ENCODE measurements at regions not wholly inside any gene's neighbourhood (a gene's known extent, or its start where the extent isn't known, plus 50 kb on each side); places are given as distances from the start of the nearest gene placed in this dataset.
A peak's percentile ranks its signal among the peaks of the same experiment; 100 is the strongest.

DNA sequence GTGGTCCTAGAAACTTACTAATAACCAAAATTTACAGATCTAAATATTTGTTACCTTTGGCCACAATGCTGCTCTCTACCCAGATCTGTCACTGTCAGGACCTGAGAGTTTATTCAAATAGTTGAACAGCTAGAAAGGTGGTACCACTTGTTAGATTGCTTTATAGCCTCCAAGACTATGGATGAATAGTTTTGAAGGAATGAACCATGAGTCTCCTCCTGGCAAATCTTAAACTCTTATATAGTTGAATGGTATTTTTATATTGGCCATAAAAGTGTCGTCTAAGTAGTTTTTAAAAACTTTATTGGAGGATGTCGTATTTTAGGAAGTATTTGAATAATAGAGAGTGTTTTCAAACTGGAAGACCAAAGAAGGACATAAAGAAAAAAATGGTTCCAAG, 178.7 kb downstream of the AHR start:
- Histone ChIP-seq H3K36me3 (ENCODE audit: control insufficient read depth in 4 of 4, insufficient read depth in 4 of 4, low read length in 3 of 4) (no peaks in the 10 kb centered on the region), H3K4me3 (ENCODE audit: control insufficient read depth in 1 of 7, extremely low read depth in 1 of 7, insufficient read depth in 4 of 7, low read depth in 2 of 7, low read length in 6 of 7) (no peak overlapping the region), H3K27me3 (replicated peaks in 2 of 5; ENCODE audit: control insufficient read depth in 4 of 5, insufficient read depth in 5 of 5, low read length in 4 of 5) (no peaks in the 10 kb centered on the region), H3K4me1 (ENCODE audit: control extremely low read depth in 1 of 4, control insufficient read depth in 4 of 4, insufficient read depth in 4 of 4, low read length in 3 of 4) (no peaks in the 10 kb centered on the region), H3K9me3 (ENCODE audit: control extremely low read depth in 1 of 5, control insufficient read depth in 4 of 5, insufficient read depth in 2 of 5, low read depth in 1 of 5, low read length in 4 of 5) (no peaks in the 10 kb centered on the region), H3K27ac (ENCODE audit: insufficient read depth in 1 of 2, low read depth in 1 of 2, low read length in 2 of 2, poor library complexity in 1 of 2, severe bottlenecking in 2 of 2) (no peak overlapping the region)
- ChIA-PET CTCF (interaction anchor here (1.0 kb wide), 1 partner anchor 19 kb away, joined by 3 read pairs; no protein-coding TSS in a partner anchor), POLR2A (no interaction called here)
- no peak for DNase-seq
- 92% methylated on average over 1 of the region's 2 CpGs for WGBS (ENCODE audit: insufficient coverage)

DNA sequence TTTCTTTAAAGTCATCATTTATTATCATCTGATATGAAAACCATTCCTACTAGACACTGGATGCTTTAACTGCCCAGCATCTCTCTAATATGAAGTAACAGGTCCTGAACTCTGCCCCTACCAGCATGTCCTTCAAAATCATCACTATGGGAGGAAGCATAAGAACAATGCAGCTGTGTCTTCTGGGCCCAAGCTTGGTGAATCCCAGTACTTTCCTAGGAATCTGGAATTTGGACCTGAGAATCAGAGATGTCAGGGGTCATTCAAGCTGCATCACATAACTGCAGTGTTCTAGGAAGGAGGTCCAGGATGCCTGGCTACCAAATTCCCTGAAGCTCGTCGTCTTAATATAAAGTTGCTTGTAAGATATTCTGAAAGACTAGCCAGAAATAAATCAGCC, 182.7 kb downstream of the AHR start:
- H3K27me3 ChIP-seq (replicated peaks in 2 of 5; ENCODE audit: control insufficient read depth in 4 of 5, insufficient read depth in 5 of 5, low read length in 4 of 5), result no peaks in the 10 kb centered on the region
- ChIA-PET CTCF (no interaction called here), POLR2A (no interaction called here)
- no peak for DNase-seq
- H3K4me3 ChIP-seq (ENCODE audit: control insufficient read depth in 1 of 7, extremely low read depth in 1 of 7, insufficient read depth in 4 of 7, low read depth in 2 of 7, low read length in 6 of 7), result no peak overlapping the region
- H3K4me1 ChIP-seq (ENCODE audit: control extremely low read depth in 1 of 4, control insufficient read depth in 4 of 4, insufficient read depth in 4 of 4, low read length in 3 of 4), result no peaks in the 10 kb centered on the region
- H3K27ac ChIP-seq (ENCODE audit: insufficient read depth in 1 of 2, low read depth in 1 of 2, low read length in 2 of 2, poor library complexity in 1 of 2, severe bottlenecking in 2 of 2), result no peak overlapping the region
- 100% methylated on average over 1 of the region's 2 CpGs for WGBS (ENCODE audit: insufficient coverage)
- no peaks in the 10 kb centered on the region for H3K9me3 ChIP-seq (ENCODE audit: control extremely low read depth in 1 of 5, control insufficient read depth in 4 of 5, insufficient read depth in 2 of 5, low read depth in 1 of 5, low read length in 4 of 5)
- H3K36me3 ChIP-seq (ENCODE audit: control insufficient read depth in 4 of 4, insufficient read depth in 4 of 4, low read length in 3 of 4), result no peaks in the 10 kb centered on the region

DNA sequence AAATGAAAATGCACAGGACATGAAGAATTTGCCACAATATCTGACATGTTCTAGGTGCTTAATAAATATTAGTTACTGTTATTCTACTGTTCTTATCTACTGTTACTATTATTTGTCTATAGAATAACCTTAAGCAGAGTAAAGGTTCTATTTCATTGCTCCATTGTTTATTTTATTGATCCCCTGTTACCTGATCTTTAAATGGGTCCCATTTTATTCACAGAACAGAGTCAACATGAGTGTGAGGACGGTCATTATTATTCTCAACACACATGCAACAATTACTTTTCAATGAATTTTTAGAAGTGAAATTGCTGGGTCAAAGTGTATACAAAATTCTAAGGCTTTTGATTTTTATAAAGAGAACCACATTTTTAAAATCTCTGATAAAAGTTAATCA, 186.9 kb downstream of the AHR start:
- WGBS (ENCODE audit: insufficient coverage), result no CpG with 5 or more reads among the region's 1 CpG
- CTCF ChIA-PET, result no interaction called here
- POLR2A ChIA-PET, result no interaction called here

DNA sequence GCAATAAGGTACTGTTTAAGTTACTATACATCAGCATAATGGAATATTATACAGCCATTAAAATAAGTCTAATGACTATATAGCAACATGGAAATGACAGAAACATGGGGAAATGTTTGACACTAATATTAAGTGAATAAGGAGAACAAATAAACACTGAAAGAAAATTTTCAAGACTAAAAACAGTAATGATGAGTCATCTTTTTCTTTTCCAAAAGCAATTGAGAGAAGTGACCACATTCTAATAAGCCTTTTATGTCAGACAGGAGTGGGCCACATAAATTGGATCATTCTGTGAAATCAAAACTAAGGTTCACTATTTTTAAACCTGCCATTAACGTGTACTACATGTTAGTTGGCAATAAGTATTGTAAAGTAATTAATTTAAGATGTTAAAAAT, 187.5 kb downstream of the AHR start:
- no peak overlapping the region for H3K27ac ChIP-seq (ENCODE audit: insufficient read depth in 1 of 2, low read depth in 1 of 2, low read length in 2 of 2, poor library complexity in 1 of 2, severe bottlenecking in 2 of 2)
- H3K4me1 ChIP-seq (ENCODE audit: control extremely low read depth in 1 of 4, control insufficient read depth in 4 of 4, insufficient read depth in 4 of 4, low read length in 3 of 4), result no peaks in the 10 kb centered on the region
- ChIA-PET POLR2A (interaction anchor here (0.6 kb wide), 1 partner anchor 15 kb away, joined by 6 read pairs; no protein-coding TSS in a partner anchor), CTCF (no interaction called here)
- no peak for DNase-seq
- H3K36me3 ChIP-seq (ENCODE audit: control insufficient read depth in 4 of 4, insufficient read depth in 4 of 4, low read length in 3 of 4), result no peaks in the 10 kb centered on the region
- no peak overlapping the region for H3K4me3 ChIP-seq (ENCODE audit: control insufficient read depth in 1 of 7, extremely low read depth in 1 of 7, insufficient read depth in 4 of 7, low read depth in 2 of 7, low read length in 6 of 7)
- no CpG with 5 or more reads among the region's 1 CpG for WGBS (ENCODE audit: insufficient coverage)
- no peaks in the 10 kb centered on the region for H3K9me3 ChIP-seq (ENCODE audit: control extremely low read depth in 1 of 5, control insufficient read depth in 4 of 5, insufficient read depth in 2 of 5, low read depth in 1 of 5, low read length in 4 of 5)
- no peaks in the 10 kb centered on the region for H3K27me3 ChIP-seq (replicated peaks in 2 of 5; ENCODE audit: control insufficient read depth in 4 of 5, insufficient read depth in 5 of 5, low read length in 4 of 5)

More for the DNA sequence above, 186.9 kb downstream of the AHR start:
- Histone ChIP-seq H3K9me3 (ENCODE audit: control extremely low read depth in 1 of 5, control insufficient read depth in 4 of 5, insufficient read depth in 2 of 5, low read depth in 1 of 5, low read length in 4 of 5) (no peaks in the 10 kb centered on the region), H3K4me1 (ENCODE audit: control extremely low read depth in 1 of 4, control insufficient read depth in 4 of 4, insufficient read depth in 4 of 4, low read length in 3 of 4) (no peaks in the 10 kb centered on the region), H3K4me3 (ENCODE audit: control insufficient read depth in 1 of 7, extremely low read depth in 1 of 7, insufficient read depth in 4 of 7, low read depth in 2 of 7, low read length in 6 of 7) (no peak overlapping the region), H3K36me3 (ENCODE audit: control insufficient read depth in 4 of 4, insufficient read depth in 4 of 4, low read length in 3 of 4) (no peaks in the 10 kb centered on the region), H3K27ac (ENCODE audit: insufficient read depth in 1 of 2, low read depth in 1 of 2, low read length in 2 of 2, poor library complexity in 1 of 2, severe bottlenecking in 2 of 2) (no peak overlapping the region), H3K27me3 (replicated peaks in 2 of 5; ENCODE audit: control insufficient read depth in 4 of 5, insufficient read depth in 5 of 5, low read length in 4 of 5) (no peaks in the 10 kb centered on the region)
- no peak for DNase-seq

DNA sequence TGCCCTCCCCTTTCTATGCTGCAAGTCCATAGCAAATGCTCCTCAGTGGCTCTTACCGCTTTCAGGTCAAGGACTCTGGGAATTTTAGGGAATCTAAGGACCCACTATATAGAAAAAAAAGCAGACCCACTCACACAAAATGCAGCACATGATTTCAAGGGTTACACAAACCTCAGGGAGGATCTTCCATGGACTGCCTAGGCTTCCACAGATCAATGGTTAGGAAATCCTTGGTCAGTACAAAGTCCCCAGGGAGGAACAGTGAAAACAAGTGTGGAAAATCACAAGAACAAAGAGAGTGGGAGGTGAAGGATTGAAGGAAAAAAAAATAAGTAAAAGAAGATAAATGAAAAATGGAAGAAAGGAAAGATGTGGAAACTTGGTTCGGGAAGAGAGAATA, 188.4 kb downstream of the AHR start:
- POLR2A ChIA-PET, result no interaction called here
- Histone ChIP-seq H3K27me3 (replicated peaks in 2 of 5; ENCODE audit: control insufficient read depth in 4 of 5, insufficient read depth in 5 of 5, low read length in 4 of 5) (no peaks in the 10 kb centered on the region), H3K4me3 (ENCODE audit: control insufficient read depth in 1 of 7, extremely low read depth in 1 of 7, insufficient read depth in 4 of 7, low read depth in 2 of 7, low read length in 6 of 7) (no peak overlapping the region), H3K4me1 (ENCODE audit: control extremely low read depth in 1 of 4, control insufficient read depth in 4 of 4, insufficient read depth in 4 of 4, low read length in 3 of 4) (no peaks in the 10 kb centered on the region), H3K27ac (ENCODE audit: insufficient read depth in 1 of 2, low read depth in 1 of 2, low read length in 2 of 2, poor library complexity in 1 of 2, severe bottlenecking in 2 of 2) (no peak overlapping the region), H3K36me3 (ENCODE audit: control insufficient read depth in 4 of 4, insufficient read depth in 4 of 4, low read length in 3 of 4) (no peaks in the 10 kb centered on the region), H3K9me3 (ENCODE audit: control extremely low read depth in 1 of 5, control insufficient read depth in 4 of 5, insufficient read depth in 2 of 5, low read depth in 1 of 5, low read length in 4 of 5) (no peaks in the 10 kb centered on the region)
- 100% methylated on average over 1 of the region's 2 CpGs for WGBS (ENCODE audit: insufficient coverage)
- CTCF ChIA-PET, result no interaction called here
- DNase-seq, result no peak

DNA sequence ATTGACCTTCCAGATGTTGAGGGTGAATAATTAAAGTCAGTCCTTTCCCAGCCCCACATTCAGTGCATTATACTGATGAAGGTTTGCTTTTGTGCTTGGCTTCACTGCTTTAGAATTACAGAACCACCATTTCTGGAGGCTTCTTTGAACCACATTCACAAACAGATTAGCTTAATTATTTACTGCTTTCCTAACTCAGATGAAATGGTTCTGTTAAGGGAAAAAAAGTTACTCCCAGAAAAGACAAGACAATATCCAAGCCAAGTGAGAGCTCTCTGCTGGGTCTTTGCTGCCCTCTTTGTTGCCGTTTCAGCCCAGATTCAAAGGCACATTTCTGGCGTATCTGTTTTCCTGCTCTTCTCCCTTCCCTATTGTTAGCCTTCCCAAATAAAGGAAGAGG, 188.9 kb downstream of the AHR start:
- Histone ChIP-seq H3K27me3 (replicated peaks in 2 of 5; ENCODE audit: control insufficient read depth in 4 of 5, insufficient read depth in 5 of 5, low read length in 4 of 5) (no peaks in the 10 kb centered on the region), H3K4me1 (ENCODE audit: control extremely low read depth in 1 of 4, control insufficient read depth in 4 of 4, insufficient read depth in 4 of 4, low read length in 3 of 4) (no peaks in the 10 kb centered on the region), H3K9me3 (ENCODE audit: control extremely low read depth in 1 of 5, control insufficient read depth in 4 of 5, insufficient read depth in 2 of 5, low read depth in 1 of 5, low read length in 4 of 5) (no peaks in the 10 kb centered on the region), H3K27ac (ENCODE audit: insufficient read depth in 1 of 2, low read depth in 1 of 2, low read length in 2 of 2, poor library complexity in 1 of 2, severe bottlenecking in 2 of 2) (no peak overlapping the region), H3K36me3 (ENCODE audit: control insufficient read depth in 4 of 4, insufficient read depth in 4 of 4, low read length in 3 of 4) (no peaks in the 10 kb centered on the region), H3K4me3 (ENCODE audit: control insufficient read depth in 1 of 7, extremely low read depth in 1 of 7, insufficient read depth in 4 of 7, low read depth in 2 of 7, low read length in 6 of 7) (no peak overlapping the region)
- POLR2A ChIA-PET, result no interaction called here
- DNase-seq, result no peak
- WGBS (ENCODE audit: insufficient coverage), result 100% methylated on average over 2 of the region's 2 CpGs
- CTCF ChIA-PET, result no interaction called here

DNA sequence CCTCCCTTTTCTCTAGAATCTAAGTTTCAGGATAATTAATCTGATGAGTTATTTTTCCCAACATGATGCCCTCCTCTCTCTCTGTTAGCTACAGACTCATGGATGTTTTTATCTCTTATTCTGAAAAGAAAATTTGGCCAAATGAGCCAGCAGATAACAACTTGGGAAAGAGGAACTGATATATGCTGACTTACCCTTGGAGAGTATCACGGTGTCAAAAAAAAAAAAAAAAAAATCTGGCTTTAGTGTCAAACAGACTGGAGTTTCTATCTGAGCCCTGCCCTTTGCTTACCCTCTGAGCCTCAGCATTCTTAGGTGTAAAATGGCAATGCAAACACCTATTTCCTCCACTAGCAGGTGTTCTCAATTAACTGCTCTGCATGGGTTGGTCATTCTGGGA, 190.4 kb downstream of the AHR start:
- no peaks in the 10 kb centered on the region for H3K27me3 ChIP-seq (replicated peaks in 2 of 5; ENCODE audit: control insufficient read depth in 4 of 5, insufficient read depth in 5 of 5, low read length in 4 of 5)
- H3K4me1 ChIP-seq (ENCODE audit: control extremely low read depth in 1 of 4, control insufficient read depth in 4 of 4, insufficient read depth in 4 of 4, low read length in 3 of 4), result no peaks in the 10 kb centered on the region
- ChIA-PET POLR2A (no interaction called here), CTCF (interaction anchor here (0.7 kb wide), 1 partner anchor 12 kb away, joined by 5 read pairs; no protein-coding TSS in a partner anchor)
- no peak overlapping the region for H3K4me3 ChIP-seq (ENCODE audit: control insufficient read depth in 1 of 7, extremely low read depth in 1 of 7, insufficient read depth in 4 of 7, low read depth in 2 of 7, low read length in 6 of 7)
- DNase-seq, result peak in 2 of 3 donors; percentile 39 to 47
- no peaks in the 10 kb centered on the region for H3K36me3 ChIP-seq (ENCODE audit: control insufficient read depth in 4 of 4, insufficient read depth in 4 of 4, low read length in 3 of 4)
- WGBS (ENCODE audit: insufficient coverage), result 9% methylated on average over 1 of the region's 1 CpG
- no peaks in the 10 kb centered on the region for H3K9me3 ChIP-seq (ENCODE audit: control extremely low read depth in 1 of 5, control insufficient read depth in 4 of 5, insufficient read depth in 2 of 5, low read depth in 1 of 5, low read length in 4 of 5)
- no peak overlapping the region for H3K27ac ChIP-seq (ENCODE audit: insufficient read depth in 1 of 2, low read depth in 1 of 2, low read length in 2 of 2, poor library complexity in 1 of 2, severe bottlenecking in 2 of 2)
